Mesodermal cell (in vitro differentiated cells): ENCODE measurements at regions not wholly inside any gene's neighbourhood (a gene's known extent, or its start where the extent isn't known, plus 50 kb on each side); places are given as distances from the start of the nearest gene placed in this dataset.

Source experiments
- H3K27ac ChIP-seq: 2 replicates; pipeline ENCODE4 v1.7.0; 2013; ENCODE audit warnings: mild to moderate bottlenecking, low read depth, low read length, moderate library complexity; ENCODE audit not compliant: severe bottlenecking
- H3K36me3 ChIP-seq: 2 replicates; pipeline ENCODE4 v1.7.1; 2013; ENCODE audit warnings: mild to moderate bottlenecking, low read length, moderate library complexity; ENCODE audit not compliant: control insufficient read depth, insufficient read depth
- H3K4me1 ChIP-seq: one replicate; pipeline ENCODE4 v1.7.1; 2013; ENCODE audit warnings: mild to moderate bottlenecking, low read length; ENCODE audit not compliant: insufficient read depth, control insufficient read depth, poor library complexity, severe bottlenecking
- H3K4me3 ChIP-seq: 2 replicates; pipeline ENCODE4 v1.7.0; 2013; ENCODE audit warnings: low read length, control low read depth, mild to moderate bottlenecking; ENCODE audit not compliant: insufficient read depth, poor library complexity, severe bottlenecking; ENCODE audit errors: extremely low read depth
- H3K9me3 ChIP-seq: 2 replicates; pipeline ENCODE4 v1.7.1; 2013; ENCODE audit warnings: mild to moderate bottlenecking, low read length, moderate library complexity; ENCODE audit not compliant: control insufficient read depth
- WGBS, 2 experiments: methylation state at CpG; one replicate each; pipeline ENCODE4 v1.1.5; 2013; ENCODE audit warnings: missing lambda C conversion rate in 2 of 2; ENCODE audit not compliant: insufficient coverage in 2 of 2; 5-methylcytosine and 5-hydroxymethylcytosine counted together

DNA sequence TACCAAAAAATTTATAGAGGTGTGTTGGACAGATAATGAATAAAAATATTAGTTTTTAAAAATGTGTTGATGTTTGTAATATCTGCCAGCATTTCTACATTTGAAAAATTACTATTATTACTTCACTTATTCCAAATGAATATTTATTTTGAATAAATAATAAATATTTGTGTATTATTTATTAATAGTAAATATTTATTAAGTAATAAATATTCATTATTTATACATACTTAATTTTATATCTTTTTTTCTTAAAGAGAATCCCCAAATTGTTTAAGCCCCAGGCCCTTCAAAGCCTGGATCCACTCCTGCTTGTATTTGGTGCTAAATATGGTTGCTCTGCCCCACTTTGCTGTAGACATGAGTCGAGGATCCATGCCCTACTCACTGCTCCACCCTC is 60.5 kb upstream of the HOPX start:
- H3K36me3 ChIP-seq, result no peaks in the 10 kb centered on the region
- H3K4me3 ChIP-seq, result no peak overlapping the region
- H3K9me3 ChIP-seq, result no peaks in the 10 kb centered on the region
- no CpG with 5 or more reads among the region's 1 CpG for WGBS, 2 experiments
- H3K4me1 ChIP-seq, result peaks cover 3% of the 10 kb centered on the region
- H3K27ac ChIP-seq, result no peak overlapping the region

DNA sequence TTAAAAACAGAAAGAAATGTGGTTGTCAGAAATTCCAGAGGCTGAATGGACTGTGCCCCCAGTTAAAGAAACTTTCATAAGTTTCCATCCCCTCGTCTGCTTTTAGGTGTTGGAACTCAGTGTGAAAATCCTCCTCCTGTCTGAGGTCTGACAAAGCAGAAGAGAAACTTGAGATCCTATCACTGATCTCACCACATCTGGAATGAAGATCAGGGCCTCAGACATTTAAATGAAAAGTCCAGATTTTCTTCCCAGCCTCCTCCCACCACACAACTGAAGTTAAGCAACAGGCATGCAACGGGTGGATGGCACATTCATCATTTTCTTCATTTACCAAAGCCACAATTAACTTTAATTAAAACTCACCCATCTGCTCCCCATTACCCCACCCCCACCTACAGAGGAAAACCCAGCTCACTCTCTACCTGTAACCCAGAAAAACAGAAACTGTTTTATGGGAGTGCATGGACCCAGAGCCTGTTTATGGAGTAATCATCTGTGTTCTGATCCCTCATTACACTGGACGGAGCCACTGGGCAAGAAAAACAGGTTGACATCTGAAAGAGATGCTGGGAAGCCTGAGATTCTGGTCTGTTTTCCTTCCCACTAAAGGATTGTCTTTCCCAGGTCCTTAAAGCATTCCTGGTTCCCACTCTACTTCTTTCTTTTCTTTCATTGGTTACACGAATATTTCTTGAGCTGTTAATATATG is 58.1 kb upstream of the HOPX start:
- 81 to 95% methylated on average over 3 of the region's 4 CpGs for WGBS, 2 experiments
- peaks cover 3% of the 10 kb centered on the region for H3K4me1 ChIP-seq
- no peak overlapping the region for H3K27ac ChIP-seq
- H3K4me3 ChIP-seq, result no peak overlapping the region
- H3K9me3 ChIP-seq, result no peaks in the 10 kb centered on the region
- H3K36me3 ChIP-seq, result no peaks in the 10 kb centered on the region

DNA sequence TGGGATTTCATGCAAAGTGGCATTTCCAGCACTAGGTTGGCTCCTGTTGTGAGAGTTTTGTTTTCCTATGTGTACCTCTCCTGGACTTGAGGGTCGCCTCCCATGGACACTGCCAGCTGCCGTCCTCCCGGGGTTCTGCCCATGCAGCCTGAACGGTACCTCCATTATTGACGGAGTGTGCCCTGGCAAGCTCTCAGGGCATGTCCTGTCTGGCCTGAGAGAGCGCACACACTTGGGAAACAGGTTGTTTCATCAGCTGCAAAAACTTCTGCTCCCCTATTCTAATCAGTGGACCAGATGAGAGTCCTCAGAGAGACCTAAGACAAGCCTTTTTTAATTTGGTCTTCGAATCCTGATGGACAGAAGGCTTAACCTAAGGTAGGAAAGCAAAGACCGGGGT is 56.6 kb upstream of the HOPX start:
- Histone ChIP-seq H3K36me3 (no peaks in the 10 kb centered on the region), H3K27ac (no peak overlapping the region), H3K4me3 (no peak overlapping the region), H3K4me1 (peaks cover 4% of the 10 kb centered on the region), H3K9me3 (no peaks in the 10 kb centered on the region)
- WGBS, 2 experiments, result 92 to 97% methylated on average over 6 to 8 of the region's 8 CpGs

DNA sequence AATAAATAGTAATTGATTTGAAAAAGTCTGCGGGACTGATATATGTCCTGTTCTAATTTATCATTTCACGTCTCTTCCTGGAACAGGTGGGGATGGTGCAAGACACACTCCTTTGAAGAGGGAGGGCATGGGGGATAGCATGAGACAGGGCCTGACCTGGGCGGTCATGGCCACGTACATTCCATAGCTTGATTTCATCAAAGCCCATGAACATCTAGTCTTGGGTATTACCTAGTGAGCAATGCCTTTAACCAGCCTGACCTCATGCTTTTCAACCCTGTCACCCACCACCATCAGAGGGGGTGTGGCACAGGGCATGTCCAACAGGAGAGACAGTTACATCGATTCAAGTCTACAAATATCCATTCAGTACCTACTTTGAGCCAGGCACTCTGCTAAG is 52.3 kb upstream of the HOPX start:
- 96 to 100% methylated on average over 3 of the region's 5 CpGs for WGBS, 2 experiments
- Histone ChIP-seq H3K4me1 (peaks cover 16% of the 10 kb centered on the region), H3K27ac (no peak overlapping the region), H3K4me3 (no peak overlapping the region), H3K9me3 (no peaks in the 10 kb centered on the region), H3K36me3 (no peaks in the 10 kb centered on the region)

DNA sequence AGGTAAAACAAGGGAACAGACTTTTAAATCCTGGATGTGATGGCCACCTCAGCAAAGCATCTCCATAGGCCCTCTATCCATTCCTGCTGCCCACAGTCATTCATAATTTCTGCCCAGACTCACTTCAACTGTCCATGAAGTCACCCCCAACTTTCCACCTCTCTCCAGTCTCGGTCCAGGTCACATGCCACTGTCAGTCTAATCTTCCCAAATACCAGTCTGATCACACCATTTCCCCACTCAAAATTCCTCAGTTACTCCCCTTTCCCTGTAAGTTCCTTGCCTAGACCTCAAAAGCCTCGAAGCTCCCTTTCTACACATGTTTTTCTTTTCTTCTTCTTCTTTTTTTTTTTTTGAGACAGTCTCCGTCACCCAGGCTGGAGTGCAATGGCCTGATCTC is 51.2 kb upstream of the HOPX start:
- Histone ChIP-seq H3K27ac (no peak overlapping the region), H3K4me3 (no peak overlapping the region)
- 90 to 96% methylated on average over 3 of the region's 3 CpGs for WGBS, 2 experiments

DNA sequence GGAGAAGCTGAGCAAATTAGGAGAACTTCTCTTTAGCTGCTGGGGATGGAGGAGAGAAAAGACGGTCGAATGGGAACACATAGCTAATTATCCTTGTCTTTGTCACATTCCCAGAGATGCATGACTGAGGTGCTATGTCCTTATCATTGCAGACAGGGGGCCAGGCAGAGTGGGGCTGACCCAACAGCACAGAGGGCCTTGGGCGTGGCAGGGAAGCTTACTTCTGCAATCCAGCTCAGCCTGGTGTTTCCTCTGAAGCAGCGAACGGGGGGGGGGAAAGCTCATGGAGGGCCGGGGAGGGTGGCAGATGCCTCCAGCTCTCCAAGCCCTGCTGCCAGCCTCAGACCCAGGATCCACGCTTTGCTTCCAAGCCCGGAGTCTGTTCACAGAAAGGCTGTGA is 50.8 kb upstream of the HOPX start:
- WGBS, 2 experiments, result 73 to 74% methylated on average over 5 to 6 of the region's 8 CpGs
- H3K36me3 ChIP-seq, result no peaks in the 10 kb centered on the region
- peaks cover 16% of the 10 kb centered on the region for H3K4me1 ChIP-seq
- H3K9me3 ChIP-seq, result no peaks in the 10 kb centered on the region
- no peak overlapping the region for H3K4me3 ChIP-seq
- peak overlapping the region; percentile 10 for H3K27ac ChIP-seq

More for the DNA sequence above, 51.2 kb upstream of the HOPX start:
- peaks cover 16% of the 10 kb centered on the region for H3K4me1 ChIP-seq
- H3K9me3 ChIP-seq, result no peaks in the 10 kb centered on the region
- no peaks in the 10 kb centered on the region for H3K36me3 ChIP-seq
